ENCODE measurements at regions not wholly inside any gene's neighbourhood (a gene's known extent, or its start where the extent isn't known, plus 50 kb on each side); places are given as distances from the start of the nearest gene placed in this dataset.

DNA sequence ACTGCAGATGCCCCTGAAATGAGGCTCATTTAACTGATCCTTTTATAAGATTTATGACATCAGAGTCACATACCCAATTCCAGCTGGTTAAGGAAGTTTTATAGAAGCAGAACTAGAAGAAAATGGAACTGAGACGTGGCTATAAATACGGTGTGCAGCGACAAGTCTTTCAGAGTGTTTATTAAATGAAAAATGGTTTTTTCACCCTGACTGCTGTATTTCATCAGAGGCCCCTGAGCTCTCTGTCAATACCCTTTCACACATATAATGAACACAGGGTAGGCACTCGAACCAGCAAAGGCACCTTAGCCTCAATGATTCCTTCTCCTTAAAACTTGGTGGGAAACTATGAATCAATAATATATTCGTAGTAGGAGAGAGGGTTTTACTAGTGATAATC is 380.8 kb upstream of the ANXA10 start:
- H3K9me3 ChIP-seq, result no peaks in the 10 kb centered on the region
- no peaks in the 10 kb centered on the region for H3K36me3 ChIP-seq
- no peaks in the 10 kb centered on the region for H3K4me1 ChIP-seq
- H3K27me3 ChIP-seq, result no peaks in the 10 kb centered on the region
- H3K27ac ChIP-seq, result no peak overlapping the region
- no peak for TF ChIP-seq POLR2A (IDR thresholded peaks at IDR 0.05)
- TF ChIP-seq, protein P1, sequence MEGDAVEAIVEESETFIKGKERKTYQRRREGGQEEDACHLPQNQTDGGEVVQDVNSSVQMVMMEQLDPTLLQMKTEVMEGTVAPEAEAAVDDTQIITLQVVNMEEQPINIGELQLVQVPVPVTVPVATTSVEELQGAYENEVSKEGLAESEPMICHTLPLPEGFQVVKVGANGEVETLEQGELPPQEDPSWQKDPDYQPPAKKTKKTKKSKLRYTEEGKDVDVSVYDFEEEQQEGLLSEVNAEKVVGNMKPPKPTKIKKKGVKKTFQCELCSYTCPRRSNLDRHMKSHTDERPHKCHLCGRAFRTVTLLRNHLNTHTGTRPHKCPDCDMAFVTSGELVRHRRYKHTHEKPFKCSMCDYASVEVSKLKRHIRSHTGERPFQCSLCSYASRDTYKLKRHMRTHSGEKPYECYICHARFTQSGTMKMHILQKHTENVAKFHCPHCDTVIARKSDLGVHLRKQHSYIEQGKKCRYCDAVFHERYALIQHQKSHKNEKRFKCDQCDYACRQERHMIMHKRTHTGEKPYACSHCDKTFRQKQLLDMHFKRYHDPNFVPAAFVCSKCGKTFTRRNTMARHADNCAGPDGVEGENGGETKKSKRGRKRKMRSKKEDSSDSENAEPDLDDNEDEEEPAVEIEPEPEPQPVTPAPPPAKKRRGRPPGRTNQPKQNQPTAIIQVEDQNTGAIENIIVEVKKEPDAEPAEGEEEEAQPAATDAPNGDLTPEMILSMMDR (IDR thresholded peaks at IDR 0.05), result no peak
- intact Hi-C loops (cut with DNase I), result no loop called here
- DNase-seq (no peak), ATAC-seq (no peak)
- 76 to 82% (median 80%) methylated on average over 5 of the region's 5 CpGs for WGBS, 4 donors
- no peak overlapping the region for H3K4me3 ChIP-seq

DNA sequence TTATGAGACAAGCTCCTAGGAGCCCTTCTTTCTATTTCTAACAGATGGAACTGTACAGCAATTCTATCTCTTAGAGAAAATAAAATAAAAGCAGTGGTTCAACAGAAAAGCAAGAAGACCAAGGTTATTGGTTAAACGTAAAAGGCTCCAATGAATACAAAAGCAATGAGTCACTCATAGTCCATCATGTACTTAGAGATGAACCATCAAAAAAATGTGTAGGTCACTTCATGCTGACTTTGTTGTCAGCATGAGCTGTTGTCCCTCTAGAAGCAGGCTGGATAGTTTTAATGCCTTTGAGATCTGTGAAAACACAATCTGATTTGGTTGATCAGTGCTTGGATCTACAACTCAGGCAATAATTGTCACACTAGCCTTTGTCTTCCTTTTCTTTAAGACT is 378.6 kb upstream of the ANXA10 start:
- 77 to 92% (median 88%) methylated on average over 1 of the region's 1 CpG for WGBS, 4 donors

DNA sequence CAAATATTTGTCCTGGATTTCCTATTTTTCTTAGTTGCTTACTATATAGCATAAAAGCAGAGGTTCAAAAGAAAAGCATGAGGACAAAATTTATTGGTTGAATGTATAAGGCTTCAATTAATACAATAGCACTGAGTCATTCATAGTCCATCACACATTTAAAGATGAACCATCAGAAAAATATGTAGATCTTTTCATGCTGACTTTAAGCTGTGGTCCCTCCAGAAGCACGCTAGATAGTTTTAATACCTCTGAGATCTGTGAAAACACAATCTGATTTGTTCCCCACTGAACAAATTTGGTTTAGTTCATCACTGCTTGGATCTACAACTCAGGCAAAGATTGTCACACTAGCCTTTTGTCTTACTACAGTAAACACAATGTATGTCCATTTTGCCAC is 377.2 kb upstream of the ANXA10 start:
- ATAC-seq, result no peak
- no peak overlapping the region for H3K27ac ChIP-seq
- no peak for TF ChIP-seq POLR2A (IDR thresholded peaks at IDR 0.05)
- TF ChIP-seq, protein P1 (IDR thresholded peaks at IDR 0.05), result no peak
- no peaks in the 10 kb centered on the region for H3K9me3 ChIP-seq
- H3K36me3 ChIP-seq, result no peaks in the 10 kb centered on the region
- H3K4me3 ChIP-seq, result no peak overlapping the region
- DNase-seq, result no peak
- no peaks in the 10 kb centered on the region for H3K4me1 ChIP-seq
- no peaks in the 10 kb centered on the region for H3K27me3 ChIP-seq
- intact Hi-C loops (cut with DNase I), result no loop called here
- 66 to 81% (median 70%) methylated on average over 1 of the region's 1 CpG for WGBS, 4 donors

More for the DNA sequence above, 378.6 kb upstream of the ANXA10 start:
- H3K36me3 ChIP-seq, result no peaks in the 10 kb centered on the region
- no peak overlapping the region for H3K27ac ChIP-seq
- ATAC-seq, result no peak
- no peaks in the 10 kb centered on the region for H3K4me1 ChIP-seq
- H3K4me3 ChIP-seq, result no peak overlapping the region
- no peak for DNase-seq
- intact Hi-C loops (cut with DNase I), result no loop called here
- H3K9me3 ChIP-seq, result no peaks in the 10 kb centered on the region
- TF ChIP-seq, protein P1 (IDR thresholded peaks at IDR 0.05), result no peak
- no peak for TF ChIP-seq POLR2A (IDR thresholded peaks at IDR 0.05)
- no peaks in the 10 kb centered on the region for H3K27me3 ChIP-seq

DNA sequence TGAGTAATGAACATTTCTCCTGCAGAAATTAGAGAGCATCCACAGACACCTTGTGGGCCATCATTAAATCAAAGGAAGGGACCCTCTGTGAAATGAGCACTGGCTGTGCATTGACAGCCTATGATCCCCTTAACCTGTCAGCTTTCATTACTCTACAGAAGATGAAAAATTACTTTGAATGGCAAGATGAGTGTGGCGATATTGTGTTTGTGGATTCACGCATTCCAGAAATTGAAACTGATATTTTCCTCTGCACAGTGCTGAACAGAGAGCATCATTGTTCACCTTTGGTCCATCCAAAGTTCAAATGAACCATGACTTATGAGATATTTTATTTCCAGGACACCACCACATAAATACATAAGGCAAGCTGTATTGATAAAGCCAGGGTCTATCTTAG is 374.8 kb upstream of the ANXA10 start:
- no peaks in the 10 kb centered on the region for H3K9me3 ChIP-seq
- no peaks in the 10 kb centered on the region for H3K36me3 ChIP-seq
- H3K4me1 ChIP-seq, result no peaks in the 10 kb centered on the region
- DNase-seq (no peak), ATAC-seq (no peak)
- TF ChIP-seq, protein P1 (IDR thresholded peaks at IDR 0.05), result no peak
- no peaks in the 10 kb centered on the region for H3K27me3 ChIP-seq
- H3K27ac ChIP-seq, result no peak overlapping the region
- WGBS, 4 donors, result 88 to 98% (median 91%) methylated on average over 2 of the region's 2 CpGs
- no peak overlapping the region for H3K4me3 ChIP-seq
- intact Hi-C loops (cut with DNase I), result no loop called here

All from heart left ventricle (tissue), 16 donors.